NOMO-1 (cell line): ENCODE measurements at regions not wholly inside any gene's neighbourhood (a gene's known extent, or its start where the extent isn't known, plus 50 kb on each side); places are given as distances from the start of the nearest gene placed in this dataset.

Source experiments
- DNase-seq, 2 experiments: peaks; one replicate each; lab custom pipeline; 2025; ENCODE audit not compliant: unreplicated experiment in 2 of 2; lab: John Stamatoyannopoulos, UW

DNA sequence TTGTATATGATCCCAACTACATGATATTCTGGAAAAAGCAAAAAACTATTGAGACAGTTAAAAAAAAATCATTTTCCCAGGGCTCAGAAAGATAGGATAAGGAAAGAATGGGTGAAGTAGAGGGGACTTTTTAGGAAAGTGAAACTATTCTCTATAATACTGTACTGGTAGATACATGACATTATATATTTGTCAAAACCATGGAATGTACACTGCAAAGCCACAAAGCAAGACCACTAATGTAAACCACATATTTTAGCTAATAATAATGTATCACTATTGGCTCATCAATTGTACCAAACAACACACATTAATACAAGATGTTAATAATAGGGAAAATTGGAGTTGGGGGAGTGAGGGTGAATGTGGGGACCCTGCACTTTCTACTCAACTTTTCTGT is 182.6 kb downstream of the EFNB2 start:
- no peak for DNase-seq

DNA sequence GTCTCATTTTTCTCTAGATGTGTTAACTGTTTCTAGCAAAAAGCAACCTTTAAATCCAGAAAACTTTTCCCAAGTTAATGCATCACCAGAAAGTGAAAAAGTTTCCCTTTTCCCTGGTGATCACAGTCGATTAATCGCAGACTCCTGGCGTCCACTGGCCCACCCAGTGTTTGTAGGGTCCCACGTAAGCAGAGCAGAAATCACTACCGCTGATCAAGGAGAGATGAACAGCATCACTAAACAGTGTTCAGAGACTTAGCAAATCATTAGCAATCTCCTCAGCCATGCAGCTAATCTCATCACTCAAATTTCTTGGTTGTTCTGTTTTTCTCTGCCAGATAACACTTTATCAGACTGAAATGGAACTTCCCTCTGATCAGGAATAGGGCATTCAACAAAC is 184.2 kb downstream of the EFNB2 start:
- no peak for DNase-seq

DNA sequence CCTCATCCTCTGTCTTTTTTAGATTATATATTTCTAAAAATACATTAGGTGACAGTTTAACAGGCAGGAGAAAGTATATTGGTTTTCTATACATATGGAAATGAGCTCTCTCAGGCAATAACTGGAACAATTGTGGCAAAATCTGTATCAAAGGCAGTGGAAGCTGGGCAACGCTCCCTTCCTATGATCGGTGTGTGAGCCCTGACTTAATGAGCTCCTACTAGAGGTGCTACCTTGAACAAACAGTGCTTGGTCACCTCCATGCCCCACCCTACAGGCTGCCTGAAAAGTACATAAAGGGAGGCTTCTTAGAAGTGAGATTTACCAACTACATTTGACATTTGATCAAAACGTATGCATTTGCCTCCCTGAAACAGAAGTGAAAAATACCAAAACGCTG is 185.3 kb downstream of the EFNB2 start:
- no peak for DNase-seq

DNA sequence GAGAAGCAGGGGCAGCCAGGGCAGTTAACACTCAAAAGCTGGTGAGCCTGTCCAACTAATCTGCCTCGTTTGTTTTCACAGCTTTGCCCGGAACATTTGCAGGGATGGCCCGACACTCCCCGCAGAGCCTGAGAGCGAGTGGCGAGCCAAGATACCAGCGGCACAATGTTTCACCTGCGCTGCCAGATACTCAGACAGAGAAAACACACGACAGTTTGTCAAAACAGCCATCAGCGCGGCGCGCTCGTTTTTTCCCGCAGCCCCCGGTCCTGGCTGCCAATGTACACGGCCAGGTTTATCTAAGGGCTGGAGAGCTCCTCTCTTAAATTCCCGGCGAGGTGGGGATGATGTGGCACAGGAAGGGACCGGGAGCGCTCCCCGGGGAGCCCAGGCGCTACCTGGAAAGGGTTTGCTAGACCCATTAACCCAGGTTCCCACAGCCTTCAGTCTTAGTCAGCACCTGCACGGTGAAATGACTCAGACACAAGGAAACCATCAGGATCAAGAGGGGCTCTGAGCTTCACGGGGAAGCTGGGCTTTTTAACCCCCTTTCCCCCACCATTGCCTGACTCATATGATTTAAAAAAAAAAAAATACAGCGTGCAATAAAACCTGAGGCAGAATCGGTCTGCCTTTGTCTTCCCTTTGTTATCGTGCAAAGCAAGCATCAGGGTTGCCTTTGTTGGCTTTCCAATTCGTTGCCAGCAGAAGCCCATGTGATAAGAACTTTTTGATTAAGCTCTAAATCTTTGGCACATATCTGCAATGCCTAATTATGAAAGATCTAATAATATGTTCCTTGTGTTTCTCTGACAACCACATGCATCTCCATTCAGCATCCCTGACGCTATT is 186.2 kb downstream of the EFNB2 start:
- DNase-seq = no peak

DNA sequence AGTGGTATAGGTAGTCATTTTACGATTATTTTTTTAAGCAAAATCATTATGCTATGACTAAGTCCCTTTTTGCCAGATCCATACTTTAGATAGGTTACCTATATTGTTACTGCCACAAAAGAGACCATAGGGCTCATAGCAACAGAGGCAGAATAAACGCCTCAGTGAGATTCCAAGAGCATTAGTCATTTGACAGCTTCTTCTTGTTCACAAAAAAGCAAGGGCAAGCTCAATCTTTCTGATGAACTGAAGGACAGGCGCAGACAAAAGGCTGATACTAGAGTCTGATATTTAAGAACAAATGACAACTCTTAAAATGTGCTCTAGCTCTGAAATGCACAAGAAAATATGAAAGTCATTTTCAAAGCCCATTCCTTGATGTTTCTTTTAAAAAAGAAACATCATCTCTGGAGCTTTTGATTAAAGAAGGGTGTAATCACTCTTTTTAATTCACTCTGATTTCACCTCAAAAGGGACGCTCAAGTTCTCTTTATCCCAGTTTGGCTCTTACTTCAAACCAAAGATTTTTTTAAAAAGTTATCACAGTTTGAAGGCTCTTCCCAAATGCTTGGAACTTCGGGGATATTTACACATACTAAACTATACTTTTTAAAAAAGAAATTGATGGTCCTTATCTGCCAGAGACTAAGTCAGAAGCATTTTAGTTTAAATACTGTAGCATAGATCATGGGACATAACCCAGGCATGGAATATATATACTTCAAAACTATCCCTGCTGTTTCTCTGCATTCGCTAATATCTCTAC is 187.2 kb downstream of the EFNB2 start:
- no peak for DNase-seq

DNA sequence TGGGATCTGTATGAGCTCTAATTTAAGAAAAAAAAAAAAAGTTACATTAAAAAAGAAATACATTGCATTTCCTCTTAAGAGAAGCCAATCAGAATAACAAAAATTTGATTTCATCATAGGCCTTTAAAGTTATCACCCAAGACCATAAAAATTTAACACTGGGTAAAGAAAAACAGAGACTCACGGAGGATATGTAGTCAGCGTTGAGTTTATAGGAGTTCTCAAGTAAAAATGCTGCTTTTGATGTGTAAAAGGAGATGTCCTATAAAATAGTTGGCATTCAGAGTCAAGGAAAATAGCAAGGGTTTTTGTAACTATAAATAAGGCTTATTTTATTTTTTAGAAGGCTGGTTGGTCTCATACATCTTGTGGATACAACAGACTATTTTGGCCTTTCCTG is 191.1 kb downstream of the EFNB2 start:
- no peak for DNase-seq

DNA sequence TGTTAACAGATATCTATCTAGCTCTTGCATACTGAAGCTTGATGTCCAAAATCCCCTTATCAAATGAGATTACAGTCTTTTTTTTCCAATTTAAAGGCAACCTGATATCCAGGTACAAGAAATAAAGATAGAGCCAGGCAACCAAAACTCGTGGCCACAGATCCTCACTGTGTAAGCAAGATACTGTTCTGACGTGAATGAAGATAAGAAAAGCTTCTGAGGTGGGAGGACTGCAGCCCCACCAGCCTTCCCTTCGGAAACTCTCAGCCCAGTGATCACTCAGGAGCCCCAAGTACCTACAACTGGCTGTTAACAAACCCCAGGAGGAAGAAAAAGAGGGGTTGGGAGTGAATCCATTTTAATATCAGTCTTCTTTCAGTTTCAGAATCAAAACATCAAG is 191.6 kb downstream of the EFNB2 start:
- DNase-seq = no peak

DNA sequence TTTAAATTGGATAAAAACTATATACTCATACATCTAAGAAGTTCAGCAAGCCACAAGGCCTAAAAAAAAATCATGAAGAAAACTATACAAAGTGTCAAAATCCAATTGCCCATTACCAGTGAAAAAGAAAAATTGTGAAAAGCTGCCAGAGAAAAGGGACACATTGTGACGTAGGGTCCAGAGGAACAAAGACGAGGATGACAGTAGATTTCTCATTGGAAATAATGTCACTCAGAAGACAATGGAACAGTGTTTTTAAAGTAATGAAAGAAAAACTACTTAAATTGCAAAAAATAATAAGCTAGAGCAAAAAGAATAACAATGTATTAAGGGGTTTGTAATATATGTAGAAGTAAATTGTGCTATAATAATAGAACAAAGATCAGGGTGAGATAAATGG is 195.2 kb downstream of the EFNB2 start:
- DNase-seq = no peak

DNA sequence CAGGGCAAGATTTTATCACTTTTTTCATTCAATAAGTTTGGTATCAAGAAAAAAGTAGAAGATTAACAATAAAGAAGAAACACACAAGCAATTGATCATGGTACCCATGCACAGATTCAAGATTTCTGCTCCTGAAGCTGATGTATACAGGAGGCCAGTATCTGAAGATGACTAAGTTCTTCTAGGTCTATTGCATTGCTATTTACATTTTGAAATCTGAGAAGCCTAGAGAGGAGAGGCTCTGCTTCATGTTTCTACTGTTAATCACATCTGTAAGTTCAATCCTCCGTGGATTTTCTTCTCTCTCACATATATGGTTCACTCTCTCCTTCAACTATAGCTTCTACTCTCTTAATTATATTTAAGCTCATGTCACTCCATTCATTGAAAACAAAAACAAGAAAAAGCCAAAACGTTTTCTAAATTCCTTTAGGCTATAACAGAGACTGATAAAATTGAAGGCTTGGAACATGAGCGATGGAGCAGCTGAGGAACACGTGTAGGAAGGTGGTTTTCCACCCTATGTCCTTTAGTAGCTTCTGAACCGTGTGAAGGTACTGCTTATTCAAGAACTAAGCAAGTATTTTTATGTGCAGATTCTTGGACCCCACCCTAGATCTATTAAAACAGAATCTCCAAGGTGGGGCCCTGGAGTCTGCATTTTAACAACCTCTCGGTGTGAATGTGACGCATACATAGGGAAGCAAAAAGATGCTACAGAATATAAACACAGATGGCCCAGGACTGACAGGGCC is 198.2 kb downstream of the EFNB2 start:
- DNase-seq = no peak

DNA sequence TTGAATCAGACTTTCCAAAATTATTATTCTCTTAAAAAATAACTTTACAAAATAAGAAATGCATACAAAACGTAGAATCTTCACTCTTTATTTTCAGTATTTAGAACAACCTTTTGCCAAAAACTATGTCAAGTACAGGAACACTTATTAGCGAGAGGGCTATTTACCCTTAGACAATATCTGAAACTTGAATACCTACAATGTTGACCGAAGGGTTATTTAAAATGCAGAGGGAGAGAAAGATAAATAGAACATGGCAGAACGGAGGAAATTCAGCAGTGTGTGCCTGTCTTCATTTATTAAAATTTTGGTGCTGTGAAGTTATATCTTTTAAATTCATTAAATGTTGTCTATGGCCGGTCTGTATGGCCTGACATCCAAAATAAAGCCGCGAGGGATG is 198.8 kb downstream of the EFNB2 start:
- no peak for DNase-seq

DNA sequence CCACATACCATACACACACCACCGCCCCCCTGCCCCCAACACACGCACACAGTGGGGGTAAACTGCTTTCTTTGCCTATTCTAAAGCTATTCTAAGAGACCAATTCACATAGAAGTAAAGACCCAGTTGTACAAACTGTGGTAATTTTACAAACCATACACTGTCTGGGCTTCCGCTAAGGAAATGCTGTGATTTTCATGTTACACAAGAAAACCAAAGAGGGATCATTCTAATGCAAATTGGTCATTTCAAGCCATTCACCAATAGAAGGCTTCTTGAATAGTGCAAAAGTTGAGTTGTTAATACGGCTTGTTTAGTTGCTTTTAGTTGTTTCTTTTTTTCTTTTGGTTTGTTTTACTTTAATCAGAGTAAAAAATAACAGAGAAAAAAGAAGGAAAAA is 202.8 kb downstream of the EFNB2 start:
- no peak for DNase-seq

DNA sequence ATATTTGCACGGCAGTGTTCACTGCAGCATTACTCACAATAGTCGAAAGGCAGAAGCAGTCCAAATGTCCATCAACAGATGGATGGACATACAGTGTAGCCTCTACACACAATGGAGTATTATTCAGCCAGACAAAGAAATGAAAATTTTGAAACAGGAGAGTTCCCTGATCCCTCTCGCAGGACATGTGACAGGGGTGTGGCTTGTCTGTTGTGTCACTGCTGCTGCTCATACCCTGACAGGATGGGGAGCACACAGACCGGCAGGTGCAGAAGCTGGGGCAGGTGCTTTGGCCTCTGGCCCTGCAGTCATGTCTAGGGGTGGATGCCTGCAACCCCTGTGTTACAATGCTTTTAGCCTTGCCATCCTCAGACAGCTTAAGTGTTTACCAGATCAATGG is 204.3 kb downstream of the EFNB2 start:
- DNase-seq = no peak

DNA sequence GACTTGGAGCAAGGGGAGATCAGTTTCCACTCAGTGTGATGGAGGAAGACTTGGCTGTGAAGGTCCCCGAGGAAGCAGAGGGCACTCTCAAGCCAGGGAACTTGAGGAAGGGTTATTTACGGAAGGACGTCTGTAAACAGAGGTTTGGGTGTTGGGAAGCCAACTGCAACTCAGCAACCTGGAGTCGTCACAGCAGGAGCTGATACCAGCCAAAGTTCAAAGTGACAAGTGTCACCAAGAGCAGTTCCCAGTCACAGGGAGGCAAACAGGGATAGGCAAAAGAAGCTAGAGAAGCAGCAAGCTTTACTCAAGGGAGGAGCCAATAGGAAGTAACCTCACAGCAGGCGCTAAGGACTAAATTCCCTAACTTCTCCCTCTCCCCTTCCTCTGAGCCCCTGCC is 205.5 kb downstream of the EFNB2 start:
- DNase-seq = no peak

DNA sequence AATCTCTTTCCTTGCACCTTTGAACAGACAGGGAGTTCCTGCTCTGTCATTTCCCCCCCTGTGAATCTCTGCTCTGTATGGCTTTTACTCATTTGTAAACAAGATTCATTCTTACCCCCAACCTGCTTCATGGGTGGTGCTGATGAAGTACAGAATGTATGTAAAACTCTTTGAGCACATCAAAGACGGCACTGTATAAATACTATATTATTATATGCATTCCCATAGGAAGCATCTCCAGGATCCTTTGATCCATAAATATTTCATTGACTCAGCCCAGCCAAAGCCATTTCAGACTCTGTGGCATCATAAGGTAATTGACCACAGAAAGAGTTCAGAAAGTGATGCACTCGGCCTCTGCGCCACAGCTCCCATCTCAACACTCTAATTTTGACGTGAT is 208.7 kb downstream of the EFNB2 start:
- DNase-seq = no peak

DNA sequence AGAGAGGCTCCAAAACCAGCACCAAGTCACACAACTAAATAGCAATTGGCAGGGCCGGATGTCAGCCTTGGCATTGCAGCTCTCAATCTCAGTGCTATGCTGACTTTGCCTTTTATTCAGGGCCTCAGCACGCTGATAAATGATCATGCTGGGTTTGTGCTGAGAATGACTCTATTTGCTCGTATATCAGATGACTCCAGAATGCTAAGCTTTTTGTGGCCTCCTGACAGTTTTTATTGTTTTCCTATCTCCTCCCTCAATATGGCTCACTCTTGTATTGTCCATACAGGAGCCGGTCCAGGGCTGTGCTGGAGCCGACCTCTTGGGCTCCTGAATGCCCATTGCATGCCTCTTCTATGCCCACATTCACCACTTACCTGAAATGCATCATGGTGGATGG is 211.0 kb downstream of the EFNB2 start:
- no peak for DNase-seq

DNA sequence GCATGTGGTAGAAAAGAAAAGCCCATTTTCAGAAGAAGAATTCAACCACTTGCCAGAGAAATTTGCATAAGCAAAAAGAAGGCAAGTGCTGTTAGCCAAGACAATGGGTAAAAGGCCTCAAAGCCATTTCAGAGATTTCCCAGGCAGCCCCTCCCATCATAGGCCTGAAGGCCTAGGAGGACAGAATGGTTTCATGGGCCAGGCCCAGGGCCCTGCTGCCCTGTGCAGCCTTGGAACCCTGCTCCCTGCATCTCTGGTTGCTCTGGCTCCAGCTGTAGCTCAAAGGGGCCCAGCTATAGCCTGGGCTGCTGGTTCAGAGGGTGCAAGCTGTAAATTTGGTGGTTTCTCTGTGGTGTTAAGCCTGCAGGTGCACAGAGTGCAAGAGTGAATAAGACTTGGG is 212.8 kb downstream of the EFNB2 start:
- no peak for DNase-seq

DNA sequence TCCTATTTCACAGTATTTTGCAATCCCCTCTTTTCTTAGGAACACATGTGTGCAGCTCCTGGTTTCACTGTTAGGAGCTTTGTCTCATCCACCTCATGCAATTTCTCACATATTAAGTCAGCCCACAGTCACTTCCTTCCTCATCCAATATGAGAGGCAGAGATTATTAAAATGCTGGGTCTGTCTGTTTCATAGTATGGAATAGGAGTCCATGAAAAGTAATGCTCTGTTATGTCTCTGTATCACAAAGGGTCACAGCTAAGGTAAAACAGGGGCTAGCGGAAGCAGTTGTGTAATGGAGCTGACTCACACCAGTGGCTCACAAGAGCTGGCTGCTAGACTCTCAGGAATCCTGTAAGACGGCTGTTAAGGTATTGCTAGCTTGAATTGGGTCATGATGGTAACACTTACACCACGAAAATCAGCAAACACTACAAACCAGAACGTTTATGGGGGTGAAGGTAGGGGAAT is 216.5 kb downstream of the EFNB2 start:
- peak in 1 of 2 experiments; percentile 61 for DNase-seq

DNA sequence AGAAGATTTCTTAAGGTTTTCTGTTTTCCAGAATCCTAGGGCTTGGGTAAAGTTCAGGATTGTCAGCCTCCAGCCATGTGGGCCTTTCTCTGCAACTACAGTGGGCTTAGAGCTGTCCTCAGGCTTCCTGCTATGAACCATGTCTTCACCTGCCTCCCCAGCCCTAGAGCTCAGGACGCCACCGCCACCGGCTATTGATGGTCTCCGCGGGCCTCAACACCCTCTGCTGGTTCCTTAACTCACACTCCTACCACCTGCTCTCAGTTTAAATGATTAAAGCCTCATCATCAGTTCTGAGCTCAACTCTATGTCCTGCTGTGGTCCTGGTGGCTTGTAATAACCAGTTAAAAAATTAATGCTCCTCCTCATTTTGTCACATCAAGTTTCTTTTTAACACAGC is 221.0 kb downstream of the EFNB2 start:
- no peak for DNase-seq

DNA sequence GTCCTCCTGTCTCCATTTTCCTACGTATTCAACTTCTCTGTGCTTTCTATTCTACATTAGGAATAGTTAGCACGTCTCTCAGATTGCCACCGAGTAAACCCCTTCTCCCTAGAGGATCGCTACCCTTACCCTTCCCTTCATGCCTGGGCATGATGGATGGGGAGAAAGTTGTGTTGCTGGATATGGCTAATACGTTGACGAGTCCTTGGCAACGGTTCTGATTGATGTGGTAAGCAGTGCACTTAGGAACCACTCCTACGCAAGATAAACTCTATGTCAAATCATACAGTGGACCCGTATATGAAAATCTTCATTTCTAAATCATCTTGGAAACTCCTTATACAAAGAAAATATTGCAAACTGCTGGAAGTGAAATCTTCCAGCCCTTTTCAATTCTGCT is 224.5 kb downstream of the EFNB2 start:
- no peak for DNase-seq

DNA sequence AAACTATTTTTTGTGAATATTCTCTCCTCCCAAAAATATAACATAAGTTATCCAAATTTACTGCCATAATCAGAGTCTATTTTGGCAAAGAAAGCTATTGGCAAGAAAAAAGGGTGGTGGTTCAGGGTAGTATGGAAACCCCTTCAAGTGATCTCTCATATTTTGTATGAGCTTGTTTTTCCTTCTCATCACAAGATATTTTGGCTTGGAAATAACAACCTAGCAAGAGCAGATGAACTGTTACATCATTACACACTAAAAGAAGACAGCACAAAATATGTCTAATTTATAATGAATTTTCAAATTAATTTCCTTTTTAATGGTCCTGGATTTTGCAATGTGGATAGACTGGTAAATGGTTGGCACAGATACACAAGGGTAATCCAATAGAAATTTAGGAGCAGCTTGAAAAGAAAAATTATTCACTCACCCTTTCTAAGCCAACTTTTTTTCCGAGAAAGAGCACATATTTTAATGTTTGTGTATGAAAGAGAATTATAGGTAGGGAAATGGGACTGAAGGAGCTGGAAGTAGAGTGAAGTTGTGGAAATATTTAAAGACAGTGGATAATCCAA is 225.1 kb downstream of the EFNB2 start:
- no peak for DNase-seq

DNA sequence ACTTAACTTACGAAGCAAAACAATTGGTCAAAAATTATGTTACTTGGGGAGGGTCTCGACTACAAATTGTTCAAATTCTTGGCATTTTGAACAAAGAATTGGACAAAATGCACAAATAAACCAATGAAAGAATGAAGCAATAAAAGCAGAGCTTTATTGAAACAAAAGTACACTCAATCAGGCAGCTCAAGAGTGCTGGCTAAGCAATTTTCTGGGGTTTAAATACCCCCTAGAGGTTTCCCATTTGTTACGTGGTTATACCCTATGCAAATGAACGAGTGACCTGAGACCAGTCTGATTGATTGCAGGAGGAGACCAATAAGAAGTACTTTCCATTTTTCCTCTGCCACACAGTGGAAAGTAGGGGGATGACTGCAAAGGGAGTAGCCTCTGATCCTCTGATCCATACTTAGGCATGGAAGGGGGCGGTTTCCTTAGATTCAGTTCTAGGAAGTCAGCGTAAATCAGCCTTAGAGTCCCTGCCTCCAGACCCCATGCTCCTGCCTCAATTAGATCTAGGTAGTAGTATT is 228.6 kb downstream of the EFNB2 start:
- no peak for DNase-seq
